ENCODE measurements at regions not wholly inside any gene's neighbourhood (a gene's known extent, or its start where the extent isn't known, plus 50 kb on each side); places are given as distances from the start of the nearest gene placed in this dataset.

DNA sequence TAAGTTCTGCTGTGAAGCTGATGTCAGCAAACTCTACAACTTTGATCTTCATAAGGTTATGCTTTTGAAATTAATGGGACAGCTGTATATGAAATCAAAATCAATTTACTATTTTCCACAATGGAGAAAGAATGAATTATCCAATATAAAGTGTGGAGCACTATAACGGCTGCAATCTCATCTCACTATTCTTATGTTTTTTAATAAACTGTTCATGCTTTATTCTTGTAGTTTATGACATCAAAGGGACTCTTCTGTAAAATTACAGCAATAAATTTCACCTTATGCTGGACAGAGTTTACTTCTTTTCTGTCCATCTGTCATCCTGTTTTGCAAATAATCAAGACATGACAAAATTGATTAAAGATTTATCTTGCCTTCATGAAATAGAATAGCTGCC, 192.5 kb downstream of the TECRL start:
- no peaks in the 10 kb centered on the region for H3K9me3 ChIP-seq (ENCODE audit: control insufficient read depth, insufficient read depth, low read depth, low read length)
- H3K36me3 ChIP-seq (ENCODE audit: control insufficient read depth, insufficient read depth, low read length) = no peaks in the 10 kb centered on the region
- no peaks in the 10 kb centered on the region for H3K27me3 ChIP-seq (ENCODE audit: control insufficient read depth, insufficient read depth, low read length)
- no peak overlapping the region for H3K27ac ChIP-seq (ENCODE audit: low read depth, low read length)
- no peak overlapping the region for H3K4me3 ChIP-seq (ENCODE audit: low read depth, low read length)
- no peaks in the 10 kb centered on the region for H3K4me1 ChIP-seq (ENCODE audit: control insufficient read depth, insufficient read depth, low read length)
- no peak overlapping the region for H3K9ac ChIP-seq (ENCODE audit: low read length)

DNA sequence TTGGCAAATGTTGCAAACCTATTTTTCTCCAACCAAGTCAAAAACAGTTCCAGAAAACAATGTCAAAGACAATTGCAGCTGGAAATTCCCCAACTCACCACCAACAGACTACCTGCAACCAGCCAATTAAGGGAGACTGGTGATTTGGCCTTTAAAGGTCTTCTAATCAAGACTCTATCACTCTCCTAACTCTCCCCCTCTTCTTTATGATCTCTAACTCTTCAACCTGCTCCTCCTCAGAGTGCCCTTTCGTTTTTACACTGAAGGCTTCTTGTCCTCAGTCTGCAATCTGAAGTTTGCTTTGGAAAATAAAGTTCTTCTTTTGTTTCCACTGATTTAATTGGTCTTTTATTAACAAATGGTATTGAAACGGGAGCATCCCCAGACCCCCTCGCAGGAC, 203.9 kb downstream of the TECRL start:
- no peaks in the 10 kb centered on the region for H3K4me1 ChIP-seq (ENCODE audit: control insufficient read depth, insufficient read depth, low read length)
- H3K27me3 ChIP-seq (ENCODE audit: control insufficient read depth, insufficient read depth, low read length) = no peaks in the 10 kb centered on the region
- H3K27ac ChIP-seq (ENCODE audit: low read depth, low read length) = no peak overlapping the region
- H3K9me3 ChIP-seq (ENCODE audit: control insufficient read depth, insufficient read depth, low read depth, low read length) = peaks cover 16% of the 10 kb centered on the region
- no peaks in the 10 kb centered on the region for H3K36me3 ChIP-seq (ENCODE audit: control insufficient read depth, insufficient read depth, low read length)
- no peak overlapping the region for H3K9ac ChIP-seq (ENCODE audit: low read length)
- no peak overlapping the region for H3K4me3 ChIP-seq (ENCODE audit: low read depth, low read length)

DNA sequence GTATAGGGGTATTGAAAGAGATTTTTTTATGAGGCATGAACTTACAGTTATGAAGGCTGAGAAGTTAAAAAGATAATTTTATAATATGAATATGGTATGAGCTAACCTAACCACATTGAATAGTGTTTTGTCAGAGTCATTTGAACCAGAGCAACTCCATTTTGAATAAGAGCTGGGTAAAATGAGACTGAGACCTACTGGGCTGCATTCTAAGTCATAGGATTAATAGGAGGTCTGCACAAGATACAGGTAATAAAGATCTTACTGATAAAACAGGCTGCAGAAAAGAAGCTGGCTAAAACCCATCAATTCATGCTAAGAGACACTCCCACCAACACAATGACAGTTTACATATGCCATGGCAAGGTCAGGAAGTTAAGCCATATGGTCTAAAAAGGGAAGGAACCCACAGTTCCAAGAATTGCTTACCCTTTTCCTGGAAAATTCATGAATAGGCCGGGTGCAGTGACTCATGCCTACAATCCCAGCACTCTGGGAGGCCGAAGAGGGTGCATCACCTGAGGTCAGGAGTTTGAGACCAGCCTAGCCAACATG, 209.2 kb downstream of the TECRL start:
- no peak overlapping the region for H3K4me3 ChIP-seq (ENCODE audit: low read depth, low read length)
- no peak overlapping the region for H3K27ac ChIP-seq (ENCODE audit: low read depth, low read length)
- H3K27me3 ChIP-seq (ENCODE audit: control insufficient read depth, insufficient read depth, low read length) = no peaks in the 10 kb centered on the region
- no peaks in the 10 kb centered on the region for H3K9me3 ChIP-seq (ENCODE audit: control insufficient read depth, insufficient read depth, low read depth, low read length)
- H3K4me1 ChIP-seq (ENCODE audit: control insufficient read depth, insufficient read depth, low read length) = peaks cover 4% of the 10 kb centered on the region; the same call in 1 of the 2 replicates
- no peak overlapping the region for H3K9ac ChIP-seq (ENCODE audit: low read length)
- H3K36me3 ChIP-seq (ENCODE audit: control insufficient read depth, insufficient read depth, low read length) = no peaks in the 10 kb centered on the region

DNA sequence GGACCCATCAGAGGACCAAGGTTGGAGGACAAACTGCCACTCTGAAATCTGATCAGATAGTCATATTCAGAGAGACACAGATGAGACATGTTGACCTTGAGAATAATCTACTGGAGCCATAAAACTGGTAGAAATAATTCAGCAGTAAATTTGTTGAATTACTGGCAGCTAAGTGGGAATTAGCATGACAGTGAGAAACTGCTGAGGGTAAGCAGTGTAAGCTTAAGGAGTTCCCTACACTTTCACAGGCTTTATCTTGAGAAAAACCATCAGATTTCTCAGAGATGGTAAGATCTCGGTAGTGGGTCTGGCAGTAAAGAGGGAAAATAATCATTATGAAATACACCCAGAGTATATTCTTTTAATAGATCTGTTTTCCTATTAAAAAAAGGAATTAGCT, 213.7 kb downstream of the TECRL start:
- Histone ChIP-seq H3K27me3 (ENCODE audit: control insufficient read depth, insufficient read depth, low read length) (no peaks in the 10 kb centered on the region), H3K27ac (ENCODE audit: low read depth, low read length) (no peak overlapping the region), H3K4me1 (ENCODE audit: control insufficient read depth, insufficient read depth, low read length) (peaks cover 4% of the 10 kb centered on the region; the same call in 1 of the 2 replicates), H3K9me3 (ENCODE audit: control insufficient read depth, insufficient read depth, low read depth, low read length) (no peaks in the 10 kb centered on the region), H3K4me3 (ENCODE audit: low read depth, low read length) (no peak overlapping the region), H3K36me3 (ENCODE audit: control insufficient read depth, insufficient read depth, low read length) (no peaks in the 10 kb centered on the region), H3K9ac (ENCODE audit: low read length) (no peak overlapping the region)

DNA sequence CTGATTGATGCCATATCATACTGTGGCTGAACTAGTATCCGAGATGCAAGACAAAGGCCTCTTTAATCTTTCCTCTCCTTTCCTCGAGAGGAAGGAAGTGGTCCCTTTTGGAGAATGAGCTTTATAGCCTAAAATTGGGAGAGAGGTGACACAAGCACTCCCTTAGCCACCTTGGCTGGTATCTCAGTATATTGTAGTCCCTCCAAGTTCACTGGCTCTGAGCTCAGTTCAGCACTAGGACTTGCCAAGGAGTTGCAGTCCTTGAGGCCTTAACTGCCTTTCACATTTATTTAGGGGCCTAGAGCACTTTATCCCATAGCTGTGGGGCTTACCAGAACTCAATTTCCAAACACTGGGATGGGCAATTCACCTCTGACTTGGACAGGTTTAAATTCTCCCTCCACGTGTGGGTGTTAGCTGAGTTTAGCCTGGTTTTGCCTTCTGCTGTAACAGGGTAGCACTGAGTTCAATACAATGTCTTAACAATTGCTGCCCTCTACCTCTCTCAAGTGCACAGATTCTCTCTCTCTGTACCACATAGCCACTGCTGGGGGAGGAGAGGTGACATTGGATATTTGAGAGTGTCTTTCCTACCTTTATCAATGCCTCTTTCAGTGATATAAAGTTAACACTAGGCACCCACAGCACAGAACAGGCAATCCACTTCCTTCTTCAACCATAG, 216.4 kb downstream of the TECRL start:
- H3K9ac ChIP-seq (ENCODE audit: low read length) = no peak overlapping the region
- no peaks in the 10 kb centered on the region for H3K27me3 ChIP-seq (ENCODE audit: control insufficient read depth, insufficient read depth, low read length)
- H3K27ac ChIP-seq (ENCODE audit: low read depth, low read length) = no peak overlapping the region
- H3K4me1 ChIP-seq (ENCODE audit: control insufficient read depth, insufficient read depth, low read length) = peaks cover 4% of the 10 kb centered on the region; the same call in 1 of the 2 replicates
- no peaks in the 10 kb centered on the region for H3K9me3 ChIP-seq (ENCODE audit: control insufficient read depth, insufficient read depth, low read depth, low read length)
- H3K4me3 ChIP-seq (ENCODE audit: low read depth, low read length) = no peak overlapping the region
- no peaks in the 10 kb centered on the region for H3K36me3 ChIP-seq (ENCODE audit: control insufficient read depth, insufficient read depth, low read length)

DNA sequence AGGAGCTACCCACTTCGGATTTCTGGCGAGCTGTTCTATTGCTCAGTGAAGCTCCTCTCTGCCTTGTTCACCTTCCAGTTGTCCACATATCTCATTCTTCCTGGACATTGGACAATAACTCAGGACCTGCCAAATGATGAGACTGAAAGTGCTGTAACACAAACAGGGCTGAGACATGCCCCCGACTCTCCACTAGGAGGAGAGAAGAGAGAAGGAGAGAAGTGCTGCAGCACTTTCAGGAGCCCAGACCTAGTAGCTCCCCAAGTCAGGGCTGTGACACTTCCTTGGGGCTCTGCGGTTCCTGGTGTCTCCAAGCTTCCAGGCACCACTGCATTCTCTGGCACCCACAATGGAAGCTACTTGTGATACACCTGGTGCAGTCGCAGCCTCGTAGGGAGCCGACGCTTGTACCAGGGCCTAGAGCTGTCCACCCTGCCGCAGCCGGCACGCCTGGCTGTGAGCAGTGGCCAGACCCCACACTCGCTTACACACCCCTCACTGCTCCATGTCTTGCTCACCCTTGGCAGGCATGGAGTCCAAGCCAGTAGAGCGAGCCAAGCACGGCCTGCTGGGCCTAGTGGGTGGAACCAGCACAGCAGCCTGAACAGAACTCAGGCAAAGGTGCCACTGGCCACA, 234.9 kb downstream of the TECRL start:
- H3K9me3 ChIP-seq (ENCODE audit: control insufficient read depth, insufficient read depth, low read depth, low read length) = no peaks in the 10 kb centered on the region
- H3K36me3 ChIP-seq (ENCODE audit: control insufficient read depth, insufficient read depth, low read length) = no peaks in the 10 kb centered on the region
- H3K27me3 ChIP-seq (ENCODE audit: control insufficient read depth, insufficient read depth, low read length) = no peaks in the 10 kb centered on the region
- no peak overlapping the region for H3K27ac ChIP-seq (ENCODE audit: low read depth, low read length)
- no peak overlapping the region for H3K9ac ChIP-seq (ENCODE audit: low read length)
- no peak overlapping the region for H3K4me3 ChIP-seq (ENCODE audit: low read depth, low read length)
- no peaks in the 10 kb centered on the region for H3K4me1 ChIP-seq (ENCODE audit: control insufficient read depth, insufficient read depth, low read length)

DNA sequence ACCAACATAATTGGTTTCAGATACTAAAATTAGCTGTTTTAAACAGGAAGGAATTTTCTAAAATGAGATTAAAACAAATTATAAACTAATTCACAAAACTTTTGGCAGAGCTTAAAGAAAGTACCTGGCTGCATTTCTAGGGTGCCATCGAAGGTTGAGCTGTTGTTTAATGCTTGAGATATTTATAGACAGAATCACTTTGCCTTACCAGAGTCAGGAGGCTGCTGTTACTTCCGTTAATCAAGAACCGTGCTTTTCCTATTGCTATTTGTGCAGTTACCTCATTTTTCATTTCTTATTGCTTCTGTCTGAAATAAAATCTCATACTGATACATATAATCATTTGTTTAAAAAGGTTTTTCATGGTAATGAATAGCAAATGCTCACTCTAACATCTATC, 242.9 kb downstream of the TECRL start:
- Histone ChIP-seq H3K9ac (ENCODE audit: low read length) (no peak overlapping the region), H3K9me3 (ENCODE audit: control insufficient read depth, insufficient read depth, low read depth, low read length) (no peaks in the 10 kb centered on the region), H3K27me3 (ENCODE audit: control insufficient read depth, insufficient read depth, low read length) (no peaks in the 10 kb centered on the region), H3K27ac (ENCODE audit: low read depth, low read length) (no peak overlapping the region), H3K4me3 (ENCODE audit: low read depth, low read length) (no peak overlapping the region), H3K4me1 (ENCODE audit: control insufficient read depth, insufficient read depth, low read length) (no peaks in the 10 kb centered on the region), H3K36me3 (ENCODE audit: control insufficient read depth, insufficient read depth, low read length) (no peaks in the 10 kb centered on the region)

DNA sequence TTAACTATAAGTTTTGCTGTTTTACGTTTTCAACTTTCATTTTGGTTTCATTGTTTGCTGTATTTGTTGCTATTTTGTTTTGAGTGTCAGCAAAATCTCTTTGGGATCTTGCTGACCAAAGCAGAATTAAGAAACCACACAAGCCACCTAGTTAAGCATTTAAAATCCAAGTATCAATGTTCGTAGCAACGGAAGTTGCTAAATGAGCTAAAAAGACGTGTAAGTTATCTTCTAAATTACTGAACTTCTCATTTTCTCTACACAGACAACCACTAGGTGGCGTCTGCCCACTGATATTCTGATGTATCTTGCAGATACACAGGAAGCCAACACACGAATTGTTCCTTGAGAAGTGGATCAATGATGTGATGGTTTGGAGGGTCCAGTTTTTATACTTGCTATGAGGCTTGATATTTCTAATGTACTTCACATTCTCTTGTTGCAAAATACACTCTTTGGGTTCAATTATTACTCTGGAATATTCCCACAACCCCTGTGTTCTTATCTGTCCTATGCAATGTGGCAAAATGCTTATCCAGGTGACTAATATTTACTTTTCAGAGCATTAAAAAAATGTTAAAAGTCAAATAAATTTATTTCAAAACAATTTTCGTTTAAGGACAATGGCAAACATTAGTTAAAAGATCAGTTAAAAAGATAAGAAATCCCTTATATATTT, 250.5 kb downstream of the TECRL start:
- no peaks in the 10 kb centered on the region for H3K27me3 ChIP-seq (ENCODE audit: control insufficient read depth, insufficient read depth, low read length)
- peaks cover 9% of the 10 kb centered on the region; the same call in 1 of the 2 replicates for H3K9me3 ChIP-seq (ENCODE audit: control insufficient read depth, insufficient read depth, low read depth, low read length)
- no peaks in the 10 kb centered on the region for H3K36me3 ChIP-seq (ENCODE audit: control insufficient read depth, insufficient read depth, low read length)
- H3K9ac ChIP-seq (ENCODE audit: low read length) = no peak overlapping the region
- H3K4me3 ChIP-seq (ENCODE audit: low read depth, low read length) = no peak overlapping the region
- no peaks in the 10 kb centered on the region for H3K4me1 ChIP-seq (ENCODE audit: control insufficient read depth, insufficient read depth, low read length)
- no peak overlapping the region for H3K27ac ChIP-seq (ENCODE audit: low read depth, low read length)

DNA sequence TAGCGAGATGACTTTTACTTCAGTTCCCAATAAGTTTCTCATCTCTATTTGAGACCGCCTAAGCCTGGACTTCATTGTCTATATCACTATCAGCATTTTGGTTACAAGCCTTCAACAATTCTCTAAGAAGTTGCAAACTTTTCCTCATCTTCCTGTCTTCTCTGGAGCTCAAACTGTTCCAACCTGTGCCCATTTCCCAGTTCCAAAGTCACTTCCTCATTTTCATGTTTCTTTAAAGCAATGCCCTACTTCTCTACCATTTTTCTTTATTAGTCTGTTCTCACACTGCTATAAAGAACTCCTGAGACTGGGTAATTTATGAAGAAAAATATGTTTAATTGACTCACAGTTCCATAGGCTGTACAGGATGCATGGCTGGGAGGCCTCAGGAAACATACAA, 251.9 kb downstream of the TECRL start:
- Histone ChIP-seq H3K4me1 (ENCODE audit: control insufficient read depth, insufficient read depth, low read length) (no peaks in the 10 kb centered on the region), H3K9me3 (ENCODE audit: control insufficient read depth, insufficient read depth, low read depth, low read length) (peaks cover 9% of the 10 kb centered on the region; the same call in 1 of the 2 replicates), H3K36me3 (ENCODE audit: control insufficient read depth, insufficient read depth, low read length) (no peaks in the 10 kb centered on the region), H3K27ac (ENCODE audit: low read depth, low read length) (no peak overlapping the region), H3K4me3 (ENCODE audit: low read depth, low read length) (no peak overlapping the region), H3K9ac (ENCODE audit: low read length) (no peak overlapping the region), H3K27me3 (ENCODE audit: control insufficient read depth, insufficient read depth, low read length) (no peaks in the 10 kb centered on the region)

DNA sequence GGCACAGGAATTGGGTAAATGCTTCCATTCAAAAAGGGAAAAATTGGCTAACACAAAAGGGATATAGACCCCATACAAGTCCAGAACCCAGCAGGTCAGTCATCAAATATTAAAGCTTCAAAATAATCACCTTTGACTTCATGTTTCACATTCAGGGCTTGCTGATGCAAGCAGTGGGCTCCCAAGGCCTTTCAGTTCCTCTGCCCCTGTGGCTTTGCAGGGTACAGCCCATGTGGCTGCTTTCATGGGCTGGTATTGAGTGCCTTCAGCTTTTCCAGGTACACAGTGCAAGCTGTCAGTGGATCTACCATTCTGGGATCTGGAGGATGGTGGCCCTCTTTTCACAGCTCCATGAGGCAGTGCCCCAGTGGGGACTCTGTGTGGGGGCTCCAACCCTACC, 253.0 kb downstream of the TECRL start:
- no peaks in the 10 kb centered on the region for H3K27me3 ChIP-seq (ENCODE audit: control insufficient read depth, insufficient read depth, low read length)
- H3K9ac ChIP-seq (ENCODE audit: low read length) = no peak overlapping the region
- H3K9me3 ChIP-seq (ENCODE audit: control insufficient read depth, insufficient read depth, low read depth, low read length) = peaks cover 9% of the 10 kb centered on the region; the same call in 1 of the 2 replicates
- H3K36me3 ChIP-seq (ENCODE audit: control insufficient read depth, insufficient read depth, low read length) = no peaks in the 10 kb centered on the region
- no peak overlapping the region for H3K4me3 ChIP-seq (ENCODE audit: low read depth, low read length)
- no peak overlapping the region for H3K27ac ChIP-seq (ENCODE audit: low read depth, low read length)
- no peaks in the 10 kb centered on the region for H3K4me1 ChIP-seq (ENCODE audit: control insufficient read depth, insufficient read depth, low read length)

DNA sequence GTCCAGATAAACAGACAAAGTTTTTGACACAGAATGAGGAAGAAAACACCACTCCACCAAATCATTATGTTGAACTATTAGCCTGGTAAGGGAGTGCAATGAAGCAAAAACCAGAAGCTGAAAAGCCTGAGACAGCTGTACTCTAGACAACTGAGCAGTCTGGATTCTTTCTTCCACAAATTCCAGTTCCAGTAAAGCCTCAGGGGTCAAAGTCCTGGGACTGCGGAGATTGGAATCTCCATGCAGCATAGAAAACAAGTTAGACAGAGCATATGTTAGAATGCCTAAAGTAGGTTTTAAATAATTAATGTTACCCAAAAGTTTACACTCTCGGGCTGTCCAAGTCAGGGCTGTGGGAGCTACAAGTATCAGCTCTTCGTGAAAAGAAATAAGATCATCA, 263.2 kb downstream of the TECRL start:
- H3K27ac ChIP-seq (ENCODE audit: low read depth, low read length) = no peak overlapping the region
- H3K9me3 ChIP-seq (ENCODE audit: control insufficient read depth, insufficient read depth, low read depth, low read length) = peaks cover 23% of the 10 kb centered on the region
- no peaks in the 10 kb centered on the region for H3K36me3 ChIP-seq (ENCODE audit: control insufficient read depth, insufficient read depth, low read length)
- no peaks in the 10 kb centered on the region for H3K27me3 ChIP-seq (ENCODE audit: control insufficient read depth, insufficient read depth, low read length)
- H3K9ac ChIP-seq (ENCODE audit: low read length) = no peak overlapping the region
- no peaks in the 10 kb centered on the region for H3K4me1 ChIP-seq (ENCODE audit: control insufficient read depth, insufficient read depth, low read length)
- H3K4me3 ChIP-seq (ENCODE audit: low read depth, low read length) = no peak overlapping the region

Data from HUES6 (cell line).